SK-N-SH treated with all-trans-retinoic acid at 6 μM for 48 hours (cell line): ENCODE measurements at regions not wholly inside any gene's neighbourhood (a gene's known extent, or its start where the extent isn't known, plus 50 kb on each side); places are given as distances from the start of the nearest gene placed in this dataset.

Source experiments
- ATAC-seq: fragments of 200-7000 bp; cut with Tn5 transposase; 3 replicates; pipeline ENCODE4 v1.9.1; 2020; ENCODE audit warnings: mild to moderate bottlenecking, moderate library complexity
- ARNTL ChIP-seq: fragments of 450-650 bp; formaldehyde crosslinking; IDR thresholded peaks from 2 replicates; pipeline ENCODE4 v1.5.0; 2020; ENCODE audit warnings: low read depth, mild to moderate bottlenecking, moderate library complexity, borderline replicate concordance
- BACH2 ChIP-seq: fragments of 250-450 bp; sonication (Bioruptor Pico); IDR thresholded peaks from 2 replicates; pipeline ENCODE4 v1.9.0; 2021; ENCODE audit warnings: mild to moderate bottlenecking, borderline replicate concordance
- CSDC2 ChIP-seq: fragments of 250-450 bp; sonication (Bioruptor Pico); IDR thresholded peaks from 2 replicates; pipeline ENCODE4 v1.5.0; 2020; ENCODE audit warnings: mild to moderate bottlenecking, moderate library complexity
- ESRRG ChIP-seq: fragments of 250-450 bp; sonication (Bioruptor Pico); IDR thresholded peaks from 2 replicates; pipeline ENCODE4 v1.6.1; 2021; ENCODE audit warnings: mild to moderate bottlenecking
- ISL1 ChIP-seq: fragments of 250-450 bp; sonication (Bioruptor Pico); IDR thresholded peaks from 2 replicates; pipeline ENCODE4 v2.1.2; 2022; ENCODE audit warnings: mild to moderate bottlenecking, moderate library complexity
- OSR1 ChIP-seq: fragments of 250-450 bp; sonication (Bioruptor Pico); IDR thresholded peaks from 2 replicates; pipeline ENCODE4 v1.8.0; 2022; ENCODE audit warnings: moderate library complexity, mild to moderate bottlenecking, inconsistent platforms
- PPARA ChIP-seq: fragments of 250-450 bp; sonication (Bioruptor Pico); IDR thresholded peaks from 2 replicates; pipeline ENCODE4 v1.5.0; 2020; ENCODE audit warnings: mild to moderate bottlenecking, borderline replicate concordance
- RARB ChIP-seq: fragments of 250-450 bp; sonication (Bioruptor Pico); IDR thresholded peaks from 2 replicates; pipeline ENCODE4 v1.8.0; 2021; ENCODE audit warnings: mild to moderate bottlenecking, moderate library complexity
- TCF4 ChIP-seq: fragments of 250-450 bp; sonication (Bioruptor Pico); IDR thresholded peaks from 2 replicates; pipeline ENCODE4 v1.8.0; 2021; ENCODE audit warnings: mild to moderate bottlenecking, moderate library complexity, borderline replicate concordance
- TOX ChIP-seq: fragments of 250-450 bp; sonication (Bioruptor Pico); IDR thresholded peaks from 2 replicates; pipeline ENCODE4 v1.8.0; 2021; ENCODE audit warnings: mild to moderate bottlenecking, moderate library complexity, borderline replicate concordance
- ZC3H10 ChIP-seq: fragments of 250-450 bp; sonication (Bioruptor Pico); IDR thresholded peaks from 2 replicates; pipeline ENCODE4 v1.5.1; 2021; ENCODE audit warnings: mild to moderate bottlenecking, moderate library complexity
- ZFP3 ChIP-seq: fragments of 250-450 bp; sonication (Bioruptor Pico); IDR thresholded peaks from 2 replicates; pipeline ENCODE4 v1.5.0; 2020; ENCODE audit warnings: mild to moderate bottlenecking, moderate library complexity
- ZFP30 ChIP-seq: fragments of 450-650 bp; formaldehyde crosslinking; IDR thresholded peaks from 2 replicates; pipeline ENCODE4 v1.5.0; 2022; ENCODE audit warnings: mild to moderate bottlenecking, moderate library complexity
- ZNF565 ChIP-seq: fragments of 450-650 bp; formaldehyde crosslinking; conservative IDR thresholded peaks from 2 replicates; pipeline ENCODE4 v1.5.0; 2020; ENCODE audit warnings: low read depth, mild to moderate bottlenecking, moderate library complexity
- ZNF70 ChIP-seq: fragments of 450-650 bp; formaldehyde crosslinking; IDR thresholded peaks from 2 replicates; pipeline ENCODE4 v1.5.0; 2020; ENCODE audit warnings: mild to moderate bottlenecking, moderate library complexity
- ZNF8 ChIP-seq: fragments of 450-650 bp; formaldehyde crosslinking; IDR thresholded peaks from 2 replicates; pipeline ENCODE4 v1.5.0; 2020; ENCODE audit warnings: mild to moderate bottlenecking, moderate library complexity
- TF ChIP-seq, protein P1 (sequence below): fragments of 250-450 bp; sonication (Bioruptor Pico); IDR thresholded peaks from 2 replicates; pipeline ENCODE4 v1.5.0; 2020; ENCODE audit warnings: mild to moderate bottlenecking, moderate library complexity
- TF ChIP-seq, protein P2 (sequence below): fragments of 250-450 bp; sonication (Bioruptor Pico); IDR thresholded peaks from 2 replicates; pipeline ENCODE4 v1.8.0; 2021; ENCODE audit warnings: low read depth, mild to moderate bottlenecking, moderate library complexity, borderline replicate concordance
- TF ChIP-seq, protein P3 (sequence below): fragments of 250-450 bp; sonication (Bioruptor Pico); IDR thresholded peaks from 2 replicates; pipeline ENCODE4 v1.5.1; 2020; ENCODE audit warnings: low read depth, mild to moderate bottlenecking, moderate library complexity
- TF ChIP-seq, protein P4 (sequence below): fragments of 250-450 bp; sonication (Bioruptor Pico); IDR thresholded peaks from 2 replicates; pipeline ENCODE4 v1.8.0; 2020; ENCODE audit warnings: mild to moderate bottlenecking, moderate library complexity, borderline replicate concordance
- TF ChIP-seq, protein P5 (sequence below): fragments of 250-450 bp; sonication (Bioruptor Pico); IDR thresholded peaks from 2 replicates; pipeline ENCODE4 v1.5.1; 2021; ENCODE audit warnings: mild to moderate bottlenecking, moderate library complexity

DNA sequence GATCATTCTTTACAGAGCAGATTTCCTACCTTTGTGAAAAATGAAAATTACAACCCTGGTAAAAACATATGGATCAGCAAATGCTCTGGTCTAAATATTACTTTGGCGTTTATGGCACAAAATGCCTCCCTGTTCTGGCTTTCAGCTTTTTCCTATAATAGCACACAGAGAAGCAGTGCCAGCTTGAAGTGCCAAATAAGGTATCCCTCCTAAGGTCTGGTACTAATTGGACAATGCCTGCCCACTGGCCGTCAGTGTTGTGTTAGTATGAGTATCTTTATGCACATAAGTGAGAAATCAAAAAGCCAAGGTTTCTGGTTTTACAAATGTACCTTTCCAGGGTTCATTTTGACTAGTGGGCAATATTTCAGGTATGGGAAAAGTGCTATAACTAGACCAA, 1293.7 kb upstream of the FAM98A start:
- ATAC-seq, result no peak
- TF ChIP-seq RARB (CRISPR knock-in tag), result no peak
- no peak for TF ChIP-seq TCF4 (CRISPR knock-in tag)
- TF ChIP-seq, protein P1, sequence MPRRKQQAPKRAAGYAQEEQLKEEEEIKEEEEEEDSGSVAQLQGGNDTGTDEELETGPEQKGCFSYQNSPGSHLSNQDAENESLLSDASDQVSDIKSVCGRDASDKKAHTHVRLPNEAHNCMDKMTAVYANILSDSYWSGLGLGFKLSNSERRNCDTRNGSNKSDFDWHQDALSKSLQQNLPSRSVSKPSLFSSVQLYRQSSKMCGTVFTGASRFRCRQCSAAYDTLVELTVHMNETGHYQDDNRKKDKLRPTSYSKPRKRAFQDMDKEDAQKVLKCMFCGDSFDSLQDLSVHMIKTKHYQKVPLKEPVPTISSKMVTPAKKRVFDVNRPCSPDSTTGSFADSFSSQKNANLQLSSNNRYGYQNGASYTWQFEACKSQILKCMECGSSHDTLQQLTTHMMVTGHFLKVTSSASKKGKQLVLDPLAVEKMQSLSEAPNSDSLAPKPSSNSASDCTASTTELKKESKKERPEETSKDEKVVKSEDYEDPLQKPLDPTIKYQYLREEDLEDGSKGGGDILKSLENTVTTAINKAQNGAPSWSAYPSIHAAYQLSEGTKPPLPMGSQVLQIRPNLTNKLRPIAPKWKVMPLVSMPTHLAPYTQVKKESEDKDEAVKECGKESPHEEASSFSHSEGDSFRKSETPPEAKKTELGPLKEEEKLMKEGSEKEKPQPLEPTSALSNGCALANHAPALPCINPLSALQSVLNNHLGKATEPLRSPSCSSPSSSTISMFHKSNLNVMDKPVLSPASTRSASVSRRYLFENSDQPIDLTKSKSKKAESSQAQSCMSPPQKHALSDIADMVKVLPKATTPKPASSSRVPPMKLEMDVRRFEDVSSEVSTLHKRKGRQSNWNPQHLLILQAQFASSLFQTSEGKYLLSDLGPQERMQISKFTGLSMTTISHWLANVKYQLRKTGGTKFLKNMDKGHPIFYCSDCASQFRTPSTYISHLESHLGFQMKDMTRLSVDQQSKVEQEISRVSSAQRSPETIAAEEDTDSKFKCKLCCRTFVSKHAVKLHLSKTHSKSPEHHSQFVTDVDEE (CRISPR knock-in tag), result no peak
- TF ChIP-seq ZNF565, result no peak
- TF ChIP-seq CSDC2 (CRISPR knock-in tag), result no peak
- TF ChIP-seq, protein P2, sequence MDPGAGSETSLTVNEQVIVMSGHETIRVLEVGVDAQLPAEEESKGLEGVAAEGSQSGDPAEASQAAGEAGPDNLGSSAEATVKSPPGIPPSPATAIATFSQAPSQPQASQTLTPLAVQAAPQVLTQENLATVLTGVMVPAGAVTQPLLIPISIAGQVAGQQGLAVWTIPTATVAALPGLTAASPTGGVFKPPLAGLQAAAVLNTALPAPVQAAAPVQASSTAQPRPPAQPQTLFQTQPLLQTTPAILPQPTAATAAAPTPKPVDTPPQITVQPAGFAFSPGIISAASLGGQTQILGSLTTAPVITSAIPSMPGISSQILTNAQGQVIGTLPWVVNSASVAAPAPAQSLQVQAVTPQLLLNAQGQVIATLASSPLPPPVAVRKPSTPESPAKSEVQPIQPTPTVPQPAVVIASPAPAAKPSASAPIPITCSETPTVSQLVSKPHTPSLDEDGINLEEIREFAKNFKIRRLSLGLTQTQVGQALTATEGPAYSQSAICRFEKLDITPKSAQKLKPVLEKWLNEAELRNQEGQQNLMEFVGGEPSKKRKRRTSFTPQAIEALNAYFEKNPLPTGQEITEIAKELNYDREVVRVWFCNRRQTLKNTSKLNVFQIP (CRISPR knock-in tag), result no peak
- TF ChIP-seq, protein P3, sequence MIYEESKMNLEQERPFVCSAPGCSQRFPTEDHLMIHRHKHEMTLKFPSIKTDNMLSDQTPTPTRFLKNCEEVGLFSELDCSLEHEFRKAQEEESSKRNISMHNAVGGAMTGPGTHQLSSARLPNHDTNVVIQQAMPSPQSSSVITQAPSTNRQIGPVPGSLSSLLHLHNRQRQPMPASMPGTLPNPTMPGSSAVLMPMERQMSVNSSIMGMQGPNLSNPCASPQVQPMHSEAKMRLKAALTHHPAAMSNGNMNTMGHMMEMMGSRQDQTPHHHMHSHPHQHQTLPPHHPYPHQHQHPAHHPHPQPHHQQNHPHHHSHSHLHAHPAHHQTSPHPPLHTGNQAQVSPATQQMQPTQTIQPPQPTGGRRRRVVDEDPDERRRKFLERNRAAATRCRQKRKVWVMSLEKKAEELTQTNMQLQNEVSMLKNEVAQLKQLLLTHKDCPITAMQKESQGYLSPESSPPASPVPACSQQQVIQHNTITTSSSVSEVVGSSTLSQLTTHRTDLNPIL (CRISPR knock-in tag), result no peak
- TF ChIP-seq ZFP30 (CRISPR knock-in tag), result no peak
- no peak for TF ChIP-seq TOX
- no peak for TF ChIP-seq ZFP3 (CRISPR knock-in tag)
- no peak for TF ChIP-seq OSR1 (CRISPR knock-in tag)
- TF ChIP-seq, protein P4, sequence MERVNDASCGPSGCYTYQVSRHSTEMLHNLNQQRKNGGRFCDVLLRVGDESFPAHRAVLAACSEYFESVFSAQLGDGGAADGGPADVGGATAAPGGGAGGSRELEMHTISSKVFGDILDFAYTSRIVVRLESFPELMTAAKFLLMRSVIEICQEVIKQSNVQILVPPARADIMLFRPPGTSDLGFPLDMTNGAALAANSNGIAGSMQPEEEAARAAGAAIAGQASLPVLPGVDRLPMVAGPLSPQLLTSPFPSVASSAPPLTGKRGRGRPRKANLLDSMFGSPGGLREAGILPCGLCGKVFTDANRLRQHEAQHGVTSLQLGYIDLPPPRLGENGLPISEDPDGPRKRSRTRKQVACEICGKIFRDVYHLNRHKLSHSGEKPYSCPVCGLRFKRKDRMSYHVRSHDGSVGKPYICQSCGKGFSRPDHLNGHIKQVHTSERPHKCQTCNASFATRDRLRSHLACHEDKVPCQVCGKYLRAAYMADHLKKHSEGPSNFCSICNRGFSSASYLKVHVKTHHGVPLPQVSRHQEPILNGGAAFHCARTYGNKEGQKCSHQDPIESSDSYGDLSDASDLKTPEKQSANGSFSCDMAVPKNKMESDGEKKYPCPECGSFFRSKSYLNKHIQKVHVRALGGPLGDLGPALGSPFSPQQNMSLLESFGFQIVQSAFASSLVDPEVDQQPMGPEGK (CRISPR knock-in tag), result no peak
- no peak for TF ChIP-seq ZNF70 (CRISPR knock-in tag)
- TF ChIP-seq ISL1, result no peak
- no peak for TF ChIP-seq ZC3H10 (CRISPR knock-in tag)
- no peak for TF ChIP-seq ARNTL (CRISPR knock-in tag)
- no peak for TF ChIP-seq ESRRG (CRISPR knock-in tag)
- no peak for TF ChIP-seq PPARA
- no peak for TF ChIP-seq BACH2
- TF ChIP-seq, protein P5, sequence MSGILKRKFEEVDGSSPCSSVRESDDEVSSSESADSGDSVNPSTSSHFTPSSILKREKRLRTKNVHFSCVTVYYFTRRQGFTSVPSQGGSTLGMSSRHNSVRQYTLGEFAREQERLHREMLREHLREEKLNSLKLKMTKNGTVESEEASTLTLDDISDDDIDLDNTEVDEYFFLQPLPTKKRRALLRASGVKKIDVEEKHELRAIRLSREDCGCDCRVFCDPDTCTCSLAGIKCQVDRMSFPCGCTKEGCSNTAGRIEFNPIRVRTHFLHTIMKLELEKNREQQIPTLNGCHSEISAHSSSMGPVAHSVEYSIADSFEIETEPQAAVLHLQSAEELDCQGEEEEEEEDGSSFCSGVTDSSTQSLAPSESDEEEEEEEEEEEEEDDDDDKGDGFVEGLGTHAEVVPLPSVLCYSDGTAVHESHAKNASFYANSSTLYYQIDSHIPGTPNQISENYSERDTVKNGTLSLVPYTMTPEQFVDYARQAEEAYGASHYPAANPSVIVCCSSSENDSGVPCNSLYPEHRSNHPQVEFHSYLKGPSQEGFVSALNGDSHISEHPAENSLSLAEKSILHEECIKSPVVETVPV (CRISPR knock-in tag), result no peak

DNA sequence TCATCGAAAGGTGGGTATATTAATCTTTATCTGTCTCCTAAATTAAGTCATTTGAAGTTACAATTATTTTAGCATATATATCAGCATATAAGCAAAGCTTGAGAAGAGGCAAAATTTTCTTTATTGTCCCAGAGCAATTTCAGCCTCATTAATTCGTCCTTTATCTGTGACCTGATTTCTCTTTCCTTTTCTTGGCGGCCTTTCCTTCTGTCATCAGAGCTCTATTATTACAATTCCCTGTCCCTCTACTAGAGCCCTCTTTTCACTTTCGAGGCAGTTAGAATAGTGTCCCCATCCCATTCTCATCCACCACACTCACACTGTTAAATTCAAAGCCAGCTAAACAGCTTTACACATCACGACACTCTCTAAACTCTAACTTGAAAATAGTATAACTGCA, 1293.2 kb upstream of the FAM98A start:
- ATAC-seq, result no peak
- TF ChIP-seq ZNF8, result no peak
- TF ChIP-seq PPARA, result no peak
- TF ChIP-seq, protein P4 (CRISPR knock-in tag), result no peak
- no peak for TF ChIP-seq ZFP3 (CRISPR knock-in tag)
- no peak for TF ChIP-seq ESRRG (CRISPR knock-in tag)
